ENCODE measurements at regions not wholly inside any gene's neighbourhood (a gene's known extent, or its start where the extent isn't known, plus 50 kb on each side); places are given as distances from the start of the nearest gene placed in this dataset.
A peak's percentile ranks its signal among the peaks of the same experiment; 100 is the strongest.

GRCh38 chr13:103394618-103395017 is 328.4 kb upstream of the SLC10A2 start:
- Histone ChIP-seq H3K4me3 (replicated peaks; ENCODE audit: low read depth, low read length) (no peak overlapping the region), H3K27me3 (replicated peaks; ENCODE audit: control insufficient read depth, insufficient read depth, low read length) (no peaks in the 10 kb centered on the region), H3K36me3 (ENCODE audit: control insufficient read depth, insufficient read depth, low read length) (no peaks in the 10 kb centered on the region)
- TF ChIP-seq, protein P1, sequence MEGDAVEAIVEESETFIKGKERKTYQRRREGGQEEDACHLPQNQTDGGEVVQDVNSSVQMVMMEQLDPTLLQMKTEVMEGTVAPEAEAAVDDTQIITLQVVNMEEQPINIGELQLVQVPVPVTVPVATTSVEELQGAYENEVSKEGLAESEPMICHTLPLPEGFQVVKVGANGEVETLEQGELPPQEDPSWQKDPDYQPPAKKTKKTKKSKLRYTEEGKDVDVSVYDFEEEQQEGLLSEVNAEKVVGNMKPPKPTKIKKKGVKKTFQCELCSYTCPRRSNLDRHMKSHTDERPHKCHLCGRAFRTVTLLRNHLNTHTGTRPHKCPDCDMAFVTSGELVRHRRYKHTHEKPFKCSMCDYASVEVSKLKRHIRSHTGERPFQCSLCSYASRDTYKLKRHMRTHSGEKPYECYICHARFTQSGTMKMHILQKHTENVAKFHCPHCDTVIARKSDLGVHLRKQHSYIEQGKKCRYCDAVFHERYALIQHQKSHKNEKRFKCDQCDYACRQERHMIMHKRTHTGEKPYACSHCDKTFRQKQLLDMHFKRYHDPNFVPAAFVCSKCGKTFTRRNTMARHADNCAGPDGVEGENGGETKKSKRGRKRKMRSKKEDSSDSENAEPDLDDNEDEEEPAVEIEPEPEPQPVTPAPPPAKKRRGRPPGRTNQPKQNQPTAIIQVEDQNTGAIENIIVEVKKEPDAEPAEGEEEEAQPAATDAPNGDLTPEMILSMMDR (IDR thresholded peaks at IDR 0.05; ENCODE audit: insufficient read depth, low read length, poor library complexity, severe bottlenecking), result no peak
- DNase-seq (ENCODE audit: extremely low read depth, insufficient read length), result no peak

DNA sequence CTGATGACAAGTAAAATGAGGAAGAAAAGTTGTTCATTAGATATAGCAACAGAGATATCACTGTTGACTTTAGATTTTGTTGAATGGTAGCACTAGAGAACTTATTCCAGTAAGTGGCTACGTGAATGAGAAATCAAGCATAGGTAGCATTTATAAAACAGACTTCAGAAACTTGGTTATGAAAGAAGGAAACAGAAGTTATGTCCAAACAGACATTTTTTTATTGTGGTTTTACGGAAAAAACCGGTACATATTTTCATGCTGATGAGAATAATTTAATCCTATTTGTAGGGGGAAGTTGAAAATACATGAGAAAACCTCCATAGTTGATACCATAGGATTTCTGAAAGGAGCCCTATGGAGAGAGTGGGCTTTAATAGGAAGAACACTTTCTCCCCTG is 325.7 kb upstream of the SLC10A2 start:
- Histone ChIP-seq H3K27me3 (replicated peaks; ENCODE audit: control insufficient read depth, insufficient read depth, low read length) (no peaks in the 10 kb centered on the region), H3K4me3 (replicated peaks; ENCODE audit: low read depth, low read length) (no peak overlapping the region), H3K36me3 (ENCODE audit: control insufficient read depth, insufficient read depth, low read length) (no peaks in the 10 kb centered on the region)
- TF ChIP-seq, protein P1 (IDR thresholded peaks at IDR 0.05; ENCODE audit: insufficient read depth, low read length, poor library complexity, severe bottlenecking), result no peak
- DNase-seq (ENCODE audit: extremely low read depth, insufficient read length), result no peak

- no peaks in the 10 kb centered on the region for H3K36me3 ChIP-seq (ENCODE audit: control insufficient read depth, insufficient read depth, low read length)
- no peak overlapping the region for H3K4me3 ChIP-seq (replicated peaks; ENCODE audit: low read depth, low read length)
- DNase-seq (ENCODE audit: extremely low read depth, insufficient read length), result no peak
- H3K27me3 ChIP-seq (replicated peaks; ENCODE audit: control insufficient read depth, insufficient read depth, low read length), result no peaks in the 10 kb centered on the region
- TF ChIP-seq, protein P1 (IDR thresholded peaks at IDR 0.05; ENCODE audit: insufficient read depth, low read length, poor library complexity, severe bottlenecking), result peak; percentile 6
These were observed 322.6 kb upstream of the SLC10A2 start for GRCh38 chr13:103388839-103389238.

DNA sequence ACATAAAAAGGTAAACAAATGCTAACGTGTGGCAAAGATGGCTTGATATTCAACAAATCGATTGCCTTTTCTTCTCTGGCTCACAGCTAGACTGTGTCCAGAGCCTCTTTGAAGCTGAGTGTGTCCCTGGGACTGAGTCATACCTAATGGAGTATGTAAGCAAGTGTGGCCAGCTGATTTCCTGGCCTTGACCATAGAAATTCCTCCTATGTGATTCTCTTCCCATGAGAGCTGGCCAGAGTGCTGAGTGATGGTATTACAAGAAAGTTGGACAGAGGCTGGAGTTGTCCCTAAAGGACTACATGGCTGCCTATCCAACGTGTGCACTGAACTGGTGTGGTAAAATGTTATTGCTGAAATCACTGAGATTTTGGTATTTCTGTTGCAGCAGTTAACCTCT is 320.1 kb upstream of the SLC10A2 start:
- H3K36me3 ChIP-seq (ENCODE audit: control insufficient read depth, insufficient read depth, low read length), result no peaks in the 10 kb centered on the region
- no peak overlapping the region for H3K4me3 ChIP-seq (replicated peaks; ENCODE audit: low read depth, low read length)
- no peak for DNase-seq (ENCODE audit: extremely low read depth, insufficient read length)
- TF ChIP-seq, protein P1 (IDR thresholded peaks at IDR 0.05; ENCODE audit: insufficient read depth, low read length, poor library complexity, severe bottlenecking), result no peak
- H3K27me3 ChIP-seq (replicated peaks; ENCODE audit: control insufficient read depth, insufficient read depth, low read length), result no peaks in the 10 kb centered on the region

DNA sequence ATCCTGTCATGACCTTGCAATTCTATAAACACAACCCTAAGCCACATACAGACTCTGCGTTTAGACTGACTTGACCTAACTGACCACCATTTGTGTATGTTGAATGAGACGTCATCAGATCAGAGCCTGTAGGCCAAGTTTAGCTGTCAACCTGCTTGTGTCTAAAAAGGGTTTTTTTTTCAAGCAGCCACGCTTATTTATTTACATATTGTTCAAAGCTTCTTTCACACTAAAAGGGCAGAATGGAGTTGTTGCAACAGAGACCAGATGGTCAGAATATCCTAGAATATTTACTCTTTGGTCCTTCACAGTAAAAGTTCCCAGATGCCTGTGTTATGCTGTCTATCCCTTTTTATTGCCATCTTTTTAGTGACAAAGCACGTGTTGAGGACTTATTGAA is 307.7 kb upstream of the SLC10A2 start:
- no peaks in the 10 kb centered on the region for H3K36me3 ChIP-seq (ENCODE audit: control insufficient read depth, insufficient read depth, low read length)
- no peak for DNase-seq (ENCODE audit: extremely low read depth, insufficient read length)
- no peaks in the 10 kb centered on the region for H3K27me3 ChIP-seq (replicated peaks; ENCODE audit: control insufficient read depth, insufficient read depth, low read length)
- H3K4me3 ChIP-seq (replicated peaks; ENCODE audit: low read depth, low read length), result no peak overlapping the region
- TF ChIP-seq, protein P1 (IDR thresholded peaks at IDR 0.05; ENCODE audit: insufficient read depth, low read length, poor library complexity, severe bottlenecking), result no peak

GRCh38 chr13:103371271-103371670 is 305.1 kb upstream of the SLC10A2 start:
- DNase-seq (ENCODE audit: extremely low read depth, insufficient read length), result no peak
- Histone ChIP-seq H3K36me3 (ENCODE audit: control insufficient read depth, insufficient read depth, low read length) (no peaks in the 10 kb centered on the region), H3K27me3 (replicated peaks; ENCODE audit: control insufficient read depth, insufficient read depth, low read length) (no peaks in the 10 kb centered on the region), H3K4me3 (replicated peaks; ENCODE audit: low read depth, low read length) (no peak overlapping the region)
- TF ChIP-seq, protein P1 (IDR thresholded peaks at IDR 0.05; ENCODE audit: insufficient read depth, low read length, poor library complexity, severe bottlenecking), result no peak
